PFSK-1 (cell line): ENCODE measurements at regions not wholly inside any gene's neighbourhood (a gene's known extent, or its start where the extent isn't known, plus 50 kb on each side); places are given as distances from the start of the nearest gene placed in this dataset.

Experiments
- POLR2AphosphoS5 ChIP-seq: IDR thresholded peaks from 2 replicates; pipeline ENCODE4 v1.6.1; 2012; ENCODE audit warnings: low read depth, mild to moderate bottlenecking, control low read depth, low read length, moderate library complexity
- TF ChIP-seq, protein P1 (sequence below), 2 experiments: IDR thresholded peaks; 2 replicates each; pipeline versions ENCODE4 v1.6.1 to v1.8.0; 2011 to 2012; ENCODE audit warnings: low read depth in 2 of 2, low read length in 2 of 2, control low read depth in 1 of 2, inconsistent platforms in 1 of 2, mild to moderate bottlenecking in 1 of 2, moderate library complexity in 1 of 2; ENCODE audit not compliant: insufficient read depth in 1 of 2

- TF ChIP-seq POLR2AphosphoS5 = no peak
- TF ChIP-seq, protein P1, sequence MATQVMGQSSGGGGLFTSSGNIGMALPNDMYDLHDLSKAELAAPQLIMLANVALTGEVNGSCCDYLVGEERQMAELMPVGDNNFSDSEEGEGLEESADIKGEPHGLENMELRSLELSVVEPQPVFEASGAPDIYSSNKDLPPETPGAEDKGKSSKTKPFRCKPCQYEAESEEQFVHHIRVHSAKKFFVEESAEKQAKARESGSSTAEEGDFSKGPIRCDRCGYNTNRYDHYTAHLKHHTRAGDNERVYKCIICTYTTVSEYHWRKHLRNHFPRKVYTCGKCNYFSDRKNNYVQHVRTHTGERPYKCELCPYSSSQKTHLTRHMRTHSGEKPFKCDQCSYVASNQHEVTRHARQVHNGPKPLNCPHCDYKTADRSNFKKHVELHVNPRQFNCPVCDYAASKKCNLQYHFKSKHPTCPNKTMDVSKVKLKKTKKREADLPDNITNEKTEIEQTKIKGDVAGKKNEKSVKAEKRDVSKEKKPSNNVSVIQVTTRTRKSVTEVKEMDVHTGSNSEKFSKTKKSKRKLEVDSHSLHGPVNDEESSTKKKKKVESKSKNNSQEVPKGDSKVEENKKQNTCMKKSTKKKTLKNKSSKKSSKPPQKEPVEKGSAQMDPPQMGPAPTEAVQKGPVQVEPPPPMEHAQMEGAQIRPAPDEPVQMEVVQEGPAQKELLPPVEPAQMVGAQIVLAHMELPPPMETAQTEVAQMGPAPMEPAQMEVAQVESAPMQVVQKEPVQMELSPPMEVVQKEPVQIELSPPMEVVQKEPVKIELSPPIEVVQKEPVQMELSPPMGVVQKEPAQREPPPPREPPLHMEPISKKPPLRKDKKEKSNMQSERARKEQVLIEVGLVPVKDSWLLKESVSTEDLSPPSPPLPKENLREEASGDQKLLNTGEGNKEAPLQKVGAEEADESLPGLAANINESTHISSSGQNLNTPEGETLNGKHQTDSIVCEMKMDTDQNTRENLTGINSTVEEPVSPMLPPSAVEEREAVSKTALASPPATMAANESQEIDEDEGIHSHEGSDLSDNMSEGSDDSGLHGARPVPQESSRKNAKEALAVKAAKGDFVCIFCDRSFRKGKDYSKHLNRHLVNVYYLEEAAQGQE (IDR thresholded peaks at IDR 0.05; ENCODE audit: insufficient read depth in 1 of 2, low read depth in 2 of 2, low read length in 2 of 2) = no peak
These were observed 108.9 kb upstream of the ASCC3 start for GRCh38 chr6:100990070-100990469.
